ENCODE measurements at regions not wholly inside any gene's neighbourhood (a gene's known extent, or its start where the extent isn't known, plus 50 kb on each side); places are given as distances from the start of the nearest gene placed in this dataset.
A peak's percentile ranks its signal among the peaks of the same experiment; 100 is the strongest.

DNA sequence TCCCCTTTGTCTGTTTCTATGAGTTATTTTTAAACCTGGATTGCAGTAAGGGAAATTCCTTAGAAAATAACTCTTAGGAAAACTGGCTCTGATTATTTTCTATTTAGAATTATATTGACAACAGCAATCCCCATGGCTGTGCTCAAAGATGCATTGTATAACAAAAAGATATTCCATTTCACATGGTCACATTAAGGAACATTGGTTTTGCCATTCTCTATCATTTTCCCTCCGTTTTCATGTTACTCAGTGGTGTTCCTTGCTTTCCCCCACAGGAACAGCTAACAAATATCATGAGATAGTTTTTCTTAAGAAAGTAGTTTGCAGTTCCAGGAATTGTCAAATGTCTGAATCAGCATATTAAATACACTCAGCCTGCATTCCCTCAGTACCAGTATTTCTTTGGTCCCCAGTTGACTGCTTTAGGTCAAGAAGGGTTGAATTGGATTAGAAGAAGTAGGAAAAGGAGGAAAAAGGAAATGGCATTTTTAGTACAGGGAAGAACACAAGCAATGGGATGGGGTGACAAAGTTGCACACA, 436.7 kb downstream of the TNS3 start:
- DNase-seq, result no peak

DNA sequence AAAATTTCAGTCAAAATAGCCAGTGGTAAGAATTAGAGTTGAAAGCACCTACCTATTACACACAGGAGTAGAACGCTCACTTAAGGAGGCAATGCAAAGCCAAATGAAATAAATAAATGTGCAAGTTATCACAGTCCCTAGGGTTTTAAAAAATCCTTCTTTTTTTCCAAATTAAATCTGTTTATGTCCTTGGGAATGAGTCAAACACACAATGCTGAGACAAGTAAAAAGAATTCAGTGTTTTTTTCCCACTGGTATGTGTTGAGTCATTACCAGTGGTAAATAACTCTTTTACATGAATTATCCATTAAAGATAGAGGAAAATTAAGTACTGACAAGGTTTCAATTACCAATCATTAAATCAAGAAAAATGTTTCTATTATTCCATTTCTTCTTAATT, 438.6 kb downstream of the TNS3 start:
- no peak for DNase-seq

DNA sequence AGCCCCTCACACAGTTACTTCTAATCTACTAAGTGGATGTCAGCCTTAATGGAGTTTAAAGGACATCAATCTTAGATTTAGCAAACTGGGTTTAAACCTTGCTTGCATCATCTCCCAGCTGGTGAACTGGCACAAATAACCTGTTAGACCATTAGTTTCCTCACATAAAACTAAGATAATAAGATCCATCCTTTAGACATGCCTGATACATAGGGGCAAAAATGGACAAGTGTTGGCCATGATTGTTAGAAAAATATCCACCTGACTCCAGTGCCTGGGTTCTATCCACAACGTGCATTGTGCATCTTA, 439.1 kb downstream of the TNS3 start:
- DNase-seq, result no peak

DNA sequence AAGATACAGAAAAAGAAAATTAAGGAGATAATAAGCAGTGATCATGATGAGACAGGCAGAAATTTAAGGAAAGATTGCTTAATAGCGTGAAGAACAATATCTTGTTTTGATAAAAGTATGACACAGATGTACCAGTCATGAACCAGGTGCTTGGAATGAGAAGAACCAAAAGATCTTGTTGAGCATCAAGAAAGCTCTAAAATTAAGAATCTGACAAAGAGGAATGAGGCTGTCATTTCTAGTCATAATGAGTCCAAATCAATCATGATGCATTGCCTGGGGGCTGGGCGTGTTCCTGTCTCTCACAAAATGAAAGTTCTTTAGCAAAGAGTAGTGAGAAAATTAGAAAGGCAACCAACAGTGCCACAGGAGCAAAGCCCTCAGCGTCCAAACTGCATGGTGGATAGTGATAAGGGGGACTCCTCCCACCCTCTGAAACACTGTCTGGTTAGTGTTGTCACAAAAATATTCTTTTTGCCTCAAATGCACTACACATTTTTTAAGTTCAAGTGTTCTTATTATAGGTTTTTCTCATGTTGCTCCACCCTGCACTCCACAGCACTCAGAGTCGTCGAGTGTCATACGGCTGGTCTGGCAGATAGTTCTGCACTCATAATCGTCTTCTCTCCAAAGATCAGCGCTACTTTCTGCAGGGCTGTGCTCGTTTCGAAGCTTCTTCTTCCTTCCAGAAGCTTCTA, 439.6 kb downstream of the TNS3 start:
- DNase-seq, result no peak

DNA sequence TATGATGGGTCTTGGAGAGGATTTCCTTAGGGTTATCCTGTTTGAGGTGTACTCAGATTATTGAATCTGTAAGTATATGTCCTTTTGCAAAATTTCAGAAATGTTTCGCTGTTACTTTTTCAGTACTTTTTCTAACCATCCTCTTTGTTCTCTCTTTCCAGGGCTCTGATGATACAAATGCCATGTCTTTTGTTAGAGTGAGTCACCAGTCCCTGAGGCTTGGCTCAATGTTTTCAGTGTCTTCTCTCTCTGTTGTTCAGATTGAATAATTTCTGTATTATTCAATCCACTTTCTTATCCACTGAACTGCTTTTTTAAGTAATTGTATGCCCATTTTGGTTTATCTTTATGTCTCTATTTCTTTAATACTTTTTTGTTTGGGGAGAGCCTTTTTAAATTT, 449.4 kb downstream of the TNS3 start:
- no peak for DNase-seq

DNA sequence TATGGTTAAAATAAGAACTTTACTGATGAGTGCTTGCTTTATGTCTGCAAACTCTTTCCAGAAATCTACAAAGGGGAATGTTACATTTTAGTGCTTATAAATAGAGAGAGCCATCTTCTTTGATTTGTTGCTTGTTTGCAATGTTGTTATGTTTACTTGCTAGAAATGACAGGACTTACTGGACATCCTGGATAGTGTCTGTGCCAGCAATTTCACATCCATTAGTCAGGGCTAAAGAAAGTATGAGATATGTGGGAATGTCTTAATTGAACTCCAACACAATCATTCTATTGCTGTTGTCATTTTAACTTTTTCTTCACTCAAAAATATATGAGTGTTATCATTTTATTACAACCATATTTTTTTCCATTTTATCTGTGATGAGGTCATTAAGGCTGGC, 453.2 kb downstream of the TNS3 start:
- DNase-seq, result no peak

DNA sequence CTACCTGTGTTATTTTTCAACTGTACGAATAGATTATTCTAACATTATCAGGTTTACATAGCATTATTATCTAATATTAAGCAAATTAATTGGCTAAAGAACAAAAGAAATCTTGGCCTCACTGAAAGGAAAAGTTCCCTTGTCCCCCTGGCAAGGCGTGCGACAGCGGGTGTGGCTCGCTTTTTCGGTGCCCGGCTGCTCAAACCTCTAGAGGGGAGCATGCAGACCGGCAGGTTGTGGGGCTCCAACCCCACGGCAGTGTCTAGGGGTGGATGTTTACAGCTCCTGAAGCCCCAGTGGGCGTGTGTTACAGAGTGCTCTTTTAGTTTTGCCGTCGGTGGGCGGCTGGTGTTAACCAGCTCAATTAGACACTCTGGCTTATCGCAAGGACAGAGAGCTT, 456.4 kb downstream of the TNS3 start:
- no peak for DNase-seq

DNA sequence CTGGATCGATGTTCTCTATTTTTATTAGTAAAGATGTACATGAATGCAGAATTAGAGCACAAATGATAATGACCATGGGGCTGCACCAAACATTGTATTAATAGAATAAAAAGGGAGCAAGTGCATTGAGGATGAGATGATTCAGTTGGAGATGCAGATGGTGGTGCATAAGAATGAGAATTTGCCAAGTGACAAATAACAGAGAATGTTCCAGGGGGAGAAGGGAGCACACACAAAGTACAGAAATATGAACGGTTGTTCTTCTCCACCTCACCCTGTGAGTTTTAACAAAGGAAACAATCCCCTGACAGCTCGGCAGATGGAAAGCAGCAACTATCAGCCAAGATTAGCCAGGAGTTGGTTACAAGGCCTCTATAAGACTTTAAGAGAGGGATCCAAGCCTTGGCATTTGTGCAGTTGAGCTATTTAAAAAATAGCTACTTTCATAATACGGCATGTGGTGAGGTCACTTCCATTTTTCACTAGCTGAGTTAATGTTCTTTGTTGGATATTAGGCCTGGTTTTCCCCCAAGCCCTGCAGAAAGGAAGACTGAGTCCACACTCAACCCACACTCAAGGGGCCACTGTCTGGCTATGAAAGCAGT, 462.5 kb downstream of the TNS3 start:
- DNase-seq, result no peak

DNA sequence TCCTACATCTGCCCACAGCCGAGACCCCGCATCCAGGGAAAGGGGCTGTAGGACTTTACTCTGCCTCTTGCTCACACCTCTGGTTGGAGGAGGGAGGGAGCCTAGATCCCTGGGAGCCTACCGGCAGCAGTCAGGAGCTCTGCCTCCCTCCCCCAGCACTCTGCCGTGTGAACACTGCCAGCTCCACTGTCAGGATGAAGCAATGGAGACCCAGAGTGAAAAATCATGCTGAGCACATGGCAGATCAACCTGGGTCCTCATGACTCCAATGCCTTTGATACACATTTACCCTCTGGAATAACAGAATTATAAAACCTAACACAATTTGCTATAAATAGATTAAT, 477.7 kb downstream of the TNS3 start:
- no peak for DNase-seq

DNA sequence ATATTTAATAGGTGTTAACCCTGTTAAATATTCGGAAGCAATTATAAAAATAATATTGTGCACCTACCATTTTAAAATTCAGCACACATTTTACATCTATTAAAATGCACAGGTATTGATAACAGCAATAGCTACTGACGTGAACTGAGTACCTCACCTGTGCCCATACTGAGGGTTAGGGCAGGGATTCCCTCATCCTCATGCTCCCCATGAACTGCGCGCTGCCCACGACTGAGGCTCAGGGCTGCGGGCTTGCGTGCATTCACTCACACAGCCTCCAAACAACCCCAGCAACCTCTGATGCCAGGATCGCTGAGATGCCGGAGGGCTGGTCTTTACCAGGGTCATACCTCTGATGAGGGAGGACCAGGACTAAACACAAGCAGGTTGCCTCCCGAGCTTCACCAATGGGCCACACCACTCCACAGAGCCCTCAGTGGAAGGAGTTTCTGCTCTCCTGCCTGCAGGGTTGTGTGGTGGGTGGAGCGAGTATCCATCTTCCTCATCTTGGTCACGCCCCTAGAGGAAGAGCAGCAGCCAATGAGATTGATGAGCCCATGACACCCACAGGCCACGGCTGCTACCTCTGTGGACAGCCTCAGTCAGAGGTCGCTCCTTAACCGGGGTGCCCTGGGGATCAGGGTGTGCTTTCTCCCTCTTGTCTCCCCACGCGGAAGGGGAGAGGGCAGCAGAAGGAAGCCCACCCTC, 478.3 kb downstream of the TNS3 start:
- DNase-seq, result no peak

DNA sequence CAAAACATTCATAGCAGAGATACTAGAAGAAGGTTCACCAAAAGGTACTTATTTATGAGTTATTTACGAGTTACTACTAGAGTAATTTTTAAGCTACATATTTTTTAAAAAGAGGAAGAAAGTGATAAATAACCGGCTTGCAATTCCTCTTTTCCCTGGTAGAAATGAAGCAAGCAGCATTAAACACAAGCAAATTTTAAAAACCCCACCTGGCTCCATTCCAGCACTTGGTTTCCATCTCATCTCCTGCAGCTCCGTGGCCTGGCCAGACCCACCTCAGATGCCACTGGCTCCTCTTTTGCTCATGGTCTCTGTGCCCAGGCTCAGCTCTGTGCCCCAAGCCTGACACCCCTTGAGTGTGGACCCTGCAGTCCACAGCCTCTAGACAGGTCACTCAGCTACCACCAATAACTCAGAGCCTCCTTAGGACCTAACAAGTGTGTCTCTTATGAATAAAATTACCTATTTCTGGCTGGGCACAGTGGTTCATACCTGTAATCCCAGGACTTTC, 479.5 kb downstream of the TNS3 start:
- no peak for DNase-seq

DNA sequence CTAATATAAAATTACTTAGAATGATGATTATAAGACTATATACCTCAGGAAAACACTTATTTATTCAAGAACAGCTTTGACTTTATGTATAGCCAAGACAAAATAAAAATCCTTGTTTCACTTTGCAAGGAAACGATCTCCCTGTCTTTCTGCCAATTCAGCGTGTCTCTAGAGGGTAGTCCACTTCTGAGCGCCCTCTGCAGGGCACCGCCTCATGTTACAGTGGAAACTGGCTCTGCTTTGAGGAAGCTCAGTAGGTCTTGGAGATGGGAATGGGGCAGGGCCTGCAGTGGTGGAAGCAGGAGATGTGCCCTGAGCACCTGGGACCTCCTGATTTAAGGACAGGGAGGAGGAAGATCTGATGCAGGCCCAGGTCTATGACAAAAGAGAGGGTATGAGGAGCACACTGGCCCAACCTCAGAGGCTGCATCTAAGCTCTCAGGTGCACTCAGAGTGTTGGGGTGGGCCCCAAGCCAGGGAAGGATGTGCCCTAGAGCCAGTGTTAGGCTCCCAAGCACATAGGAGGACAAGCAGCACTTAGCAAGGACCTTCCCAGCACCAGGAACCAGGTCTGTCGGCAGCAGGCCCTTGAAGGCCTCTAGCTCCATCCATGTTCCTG, 481.0 kb downstream of the TNS3 start:
- DNase-seq, result no peak

DNA sequence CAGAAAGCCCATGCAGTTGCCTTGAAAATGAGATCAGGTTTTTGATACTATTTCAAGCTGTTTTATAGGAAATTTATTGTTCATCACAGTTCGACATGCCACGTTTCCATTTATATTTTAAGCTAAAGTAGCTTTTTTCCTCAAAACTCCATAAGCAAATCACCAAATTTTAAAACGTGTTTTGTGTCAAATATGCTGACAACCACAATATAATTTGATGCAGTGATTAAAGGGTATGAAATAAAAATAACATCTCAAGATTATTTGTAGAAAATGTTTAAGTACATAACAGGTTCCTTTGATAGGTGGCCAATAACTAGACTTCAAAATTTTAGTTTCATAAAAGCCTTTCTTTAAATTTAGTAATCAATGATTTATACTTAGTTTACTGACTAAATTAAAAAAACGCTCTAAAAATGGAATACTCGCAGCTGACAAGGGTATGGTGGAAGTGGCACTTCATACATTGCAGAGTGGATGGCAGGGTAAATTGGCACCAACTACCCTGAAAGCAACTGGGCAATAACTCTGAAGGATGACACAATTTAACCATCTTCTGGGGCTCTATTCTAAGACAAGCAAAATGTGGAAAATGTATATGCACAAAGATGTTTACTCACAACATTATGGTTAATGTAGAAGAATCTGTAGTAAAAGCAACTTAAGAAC, 481.6 kb downstream of the TNS3 start:
- DNase-seq, result no peak

DNA sequence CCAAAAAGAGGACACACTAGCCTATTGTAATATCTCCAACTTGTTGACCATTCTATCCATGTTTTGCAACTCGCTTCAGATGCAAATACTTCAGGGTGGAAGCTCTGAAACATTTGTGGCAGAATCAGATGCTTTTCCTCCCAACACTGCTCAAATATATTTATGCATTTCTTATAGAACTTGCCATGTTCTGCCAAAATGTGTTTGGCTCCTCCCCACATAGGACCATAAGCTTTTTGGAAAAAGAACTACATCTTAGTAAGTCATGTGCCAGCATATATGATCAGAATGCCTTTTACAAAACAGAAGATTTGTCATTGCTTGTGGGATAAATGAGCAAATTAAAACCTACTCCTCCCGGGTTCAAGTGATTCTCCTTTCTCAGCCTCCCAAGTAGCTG, 484.5 kb downstream of the TNS3 start:
- DNase-seq, result no peak

DNA sequence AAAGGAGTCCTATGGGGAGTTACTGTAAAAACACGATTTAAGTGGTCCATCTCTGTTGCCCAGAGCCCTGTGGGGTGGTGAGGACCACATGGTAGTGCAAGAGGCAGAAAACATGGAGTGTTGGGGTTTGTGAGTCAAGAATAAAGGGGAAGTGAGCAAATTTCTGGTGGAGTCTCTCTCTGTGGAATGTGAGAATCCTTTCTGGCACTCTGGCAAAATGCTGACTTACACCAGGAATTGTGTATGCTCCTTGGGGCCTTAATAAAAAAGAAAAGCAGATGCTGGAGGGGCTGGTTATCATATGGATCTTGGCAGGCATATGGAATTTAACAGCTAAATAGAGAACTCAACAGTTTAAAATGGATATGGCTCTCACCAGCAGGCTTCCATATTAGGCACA, 486.0 kb downstream of the TNS3 start:
- no peak for DNase-seq

DNA sequence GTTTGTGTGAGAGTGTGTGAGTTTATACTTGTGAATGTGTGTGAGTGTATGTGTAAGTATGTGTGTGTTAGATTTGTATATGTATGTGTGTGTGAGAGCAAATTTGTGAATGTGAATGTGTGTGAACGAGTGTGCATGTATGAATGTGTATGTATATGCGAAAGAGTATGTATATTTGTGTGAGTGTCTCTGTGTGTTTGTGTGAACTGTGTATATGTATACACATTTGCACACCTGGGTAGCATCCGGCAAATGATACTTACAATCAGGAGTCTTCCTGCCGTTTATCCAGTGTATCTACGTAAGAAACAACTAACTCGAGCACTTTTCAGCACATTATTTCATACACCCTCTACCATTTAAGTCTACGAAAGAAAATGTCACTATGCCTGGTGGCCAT, 487.4 kb downstream of the TNS3 start:
- no peak for DNase-seq

DNA sequence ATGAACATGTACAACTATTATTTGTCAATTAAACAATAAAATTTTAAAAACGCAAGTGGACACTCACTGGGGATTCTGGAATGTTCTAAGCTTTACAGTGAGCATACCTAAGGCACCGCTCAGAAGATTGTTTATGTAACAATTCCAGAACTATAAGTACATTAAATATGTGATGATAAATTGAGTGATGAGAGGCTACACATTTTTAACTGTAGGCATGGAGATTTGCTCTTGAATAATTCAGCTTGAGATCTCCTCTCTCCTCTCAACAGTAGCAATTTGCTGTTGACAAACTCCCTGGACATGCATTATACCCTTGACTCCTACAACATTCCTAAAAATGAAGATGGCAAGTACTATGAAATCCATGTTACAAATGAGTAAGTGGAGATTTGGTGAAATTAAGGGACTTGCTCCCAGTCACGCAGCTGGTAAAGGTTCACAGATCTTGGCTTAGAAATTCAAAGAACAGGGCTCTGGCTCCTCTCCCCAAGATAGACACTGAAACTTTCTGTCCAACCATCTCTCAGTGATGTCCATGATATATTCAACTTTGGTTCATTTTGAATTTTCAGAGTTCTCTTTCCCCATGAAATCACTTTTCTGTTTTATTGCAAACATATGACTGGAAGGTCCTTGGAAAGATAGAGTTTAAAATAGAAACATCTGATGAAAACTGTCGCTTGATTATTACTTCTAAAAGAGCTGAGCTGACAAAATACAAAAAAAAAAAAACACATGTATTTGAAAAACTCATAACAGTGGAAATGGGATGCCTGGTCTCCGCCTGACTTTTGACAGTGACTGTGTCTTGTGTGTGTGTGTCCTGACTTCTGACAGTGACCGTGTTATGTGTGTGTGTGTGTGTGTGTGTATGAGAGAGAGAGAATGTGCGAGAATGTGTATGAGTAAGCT, 488.3 kb downstream of the TNS3 start:
- DNase-seq, result no peak

DNA sequence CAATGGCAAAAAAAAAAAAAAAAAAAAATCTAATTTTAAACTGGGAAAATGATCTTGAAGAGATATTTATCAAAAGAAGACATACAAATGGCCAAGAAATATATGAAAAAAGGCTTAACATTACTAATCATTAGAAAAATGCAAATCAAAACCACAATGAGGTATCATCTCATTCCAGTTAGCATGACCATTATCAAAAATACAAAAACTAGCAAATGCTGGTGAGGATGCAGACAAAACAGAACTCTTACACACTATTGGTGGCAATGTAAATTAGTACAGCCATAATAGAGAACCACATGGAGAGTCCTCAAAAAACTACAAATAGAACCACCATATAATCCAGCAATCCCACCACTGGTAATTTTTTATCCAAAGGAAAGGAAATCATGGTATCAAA, 489.6 kb downstream of the TNS3 start:
- no peak for DNase-seq

DNA sequence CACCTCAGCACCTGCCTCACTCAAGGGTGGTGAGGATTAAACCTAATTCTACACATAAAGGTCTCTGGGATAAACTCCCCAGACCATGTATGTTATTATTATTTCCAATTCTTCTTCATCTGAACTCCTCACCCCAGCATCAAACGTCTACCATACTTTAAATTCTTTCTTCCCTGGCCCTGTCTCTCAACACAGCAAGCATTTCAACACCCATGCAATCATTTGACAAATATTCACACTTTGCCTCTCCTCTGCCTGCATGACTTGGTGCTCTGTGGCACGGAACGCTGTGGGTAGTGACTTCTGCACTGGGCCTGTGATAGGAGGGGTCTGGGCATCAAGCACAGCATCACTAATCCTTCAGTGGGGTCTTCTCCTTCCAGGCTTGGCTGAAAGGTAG, 490.8 kb downstream of the TNS3 start:
- DNase-seq, result peak; percentile 57

DNA sequence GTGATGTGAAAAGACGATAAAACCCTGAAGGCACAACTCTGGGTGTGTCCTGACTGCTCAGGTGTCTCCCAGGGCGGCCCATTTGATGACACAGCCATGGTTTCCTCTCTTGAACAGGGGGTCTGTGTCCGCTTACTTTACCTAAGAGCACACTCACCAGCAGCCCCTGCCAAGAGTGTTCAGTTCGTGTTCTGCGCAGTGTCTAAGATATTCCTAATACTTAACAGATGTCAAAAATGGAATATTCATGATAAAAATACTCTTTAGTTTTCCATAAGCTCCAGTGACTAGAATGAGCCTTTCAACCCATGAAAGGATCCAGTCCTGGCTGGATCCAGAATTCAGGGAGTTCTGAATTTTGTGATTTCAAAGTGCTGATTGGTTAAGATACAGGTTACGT, 492.4 kb downstream of the TNS3 start:
- DNase-seq, result no peak

DNA sequence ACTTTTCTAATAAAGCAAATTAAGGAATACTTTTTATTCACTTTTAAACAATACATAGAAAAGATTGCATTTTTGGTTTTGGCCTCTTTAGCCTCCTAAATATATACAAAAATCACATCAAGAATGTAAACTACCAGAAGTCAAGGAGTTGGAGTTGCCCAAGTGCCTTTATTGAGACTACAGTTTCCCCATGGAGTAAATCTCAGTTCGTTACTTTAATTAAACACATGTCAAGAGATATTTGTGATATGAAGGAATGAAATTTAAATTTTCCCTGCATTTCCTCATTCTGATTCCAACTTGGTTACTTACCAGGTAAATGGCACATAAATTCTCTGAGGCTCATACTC, 492.9 kb downstream of the TNS3 start:
- DNase-seq, result no peak

DNA sequence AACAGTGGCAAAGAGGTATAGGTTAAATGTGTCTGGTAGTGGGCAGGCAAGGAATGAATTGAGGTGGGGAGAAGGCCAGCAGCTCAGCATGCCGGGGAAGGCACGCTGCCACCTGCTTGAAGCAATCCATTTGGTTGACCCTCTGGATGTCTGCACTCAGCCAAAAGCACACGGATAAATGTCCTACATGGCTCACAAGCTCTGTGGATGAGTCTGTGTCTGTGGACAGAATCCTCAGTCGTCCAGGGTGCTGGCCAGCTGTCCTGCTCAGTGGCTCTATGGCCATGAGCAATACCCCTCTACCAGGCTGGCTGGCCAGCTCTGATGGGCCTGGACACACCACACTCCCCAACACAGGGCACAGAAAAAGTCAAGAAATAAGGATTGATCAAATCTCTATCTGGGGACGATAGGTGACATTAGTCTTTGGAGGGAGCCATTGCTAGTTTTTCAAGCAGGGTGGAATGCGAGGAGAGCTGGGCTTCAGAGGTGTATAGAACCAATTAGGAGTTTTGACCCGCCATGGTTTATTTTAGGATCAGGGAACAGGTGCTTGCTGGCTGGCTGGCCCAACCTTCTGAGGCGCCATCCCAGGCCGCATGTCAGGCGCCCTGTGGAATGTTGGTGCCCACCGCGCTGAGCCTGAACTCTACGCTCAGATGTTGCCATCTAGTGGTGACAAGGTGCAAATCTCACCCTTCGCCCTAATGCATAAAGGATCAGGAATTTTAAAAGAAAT, 493.4 kb downstream of the TNS3 start:
- DNase-seq, result peak; percentile 69

All from kidney glomerular epithelial cell (primary cell).